HG03442 (cell line): ENCODE measurements at regions not wholly inside any gene's neighbourhood (a gene's known extent, or its start where the extent isn't known, plus 50 kb on each side); places are given as distances from the start of the nearest gene placed in this dataset.
A peak's percentile ranks its signal among the peaks of the same experiment; 100 is the strongest.
"Not testable (repeated sequence)": the region's sequence is repeated elsewhere in the genome, so short reads cannot be mapped to it uniquely, and the experiment has no call there.

Experiments
- ATAC-seq: cut with Tn5 transposase; IDR thresholded peaks from one replicate; pipeline ENCODE4 v1.9.1; 2021; ENCODE audit warnings: mild to moderate bottlenecking, moderate library complexity; ENCODE audit not compliant: unreplicated experiment

DNA sequence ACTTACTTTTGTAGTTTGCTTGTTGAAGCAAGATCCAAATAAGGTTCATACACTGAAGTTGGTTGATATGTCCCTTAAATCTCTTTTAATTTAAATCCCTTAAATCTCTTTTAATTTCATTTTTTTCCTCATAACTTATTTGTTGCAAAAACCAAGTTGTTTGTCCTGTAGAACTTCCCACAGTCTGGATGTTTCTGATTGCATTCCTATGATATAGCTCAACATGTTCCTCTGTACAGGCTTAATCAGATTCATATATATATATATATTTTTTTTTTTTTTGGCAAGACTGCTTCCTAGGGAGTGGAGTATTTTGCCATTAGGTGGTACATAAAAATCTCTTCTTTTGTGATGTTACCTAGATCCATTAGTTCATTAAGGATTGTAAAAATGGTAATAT lies 174.9 kb upstream of the MKLN1 start:
- ATAC-seq, result no peak

DNA sequence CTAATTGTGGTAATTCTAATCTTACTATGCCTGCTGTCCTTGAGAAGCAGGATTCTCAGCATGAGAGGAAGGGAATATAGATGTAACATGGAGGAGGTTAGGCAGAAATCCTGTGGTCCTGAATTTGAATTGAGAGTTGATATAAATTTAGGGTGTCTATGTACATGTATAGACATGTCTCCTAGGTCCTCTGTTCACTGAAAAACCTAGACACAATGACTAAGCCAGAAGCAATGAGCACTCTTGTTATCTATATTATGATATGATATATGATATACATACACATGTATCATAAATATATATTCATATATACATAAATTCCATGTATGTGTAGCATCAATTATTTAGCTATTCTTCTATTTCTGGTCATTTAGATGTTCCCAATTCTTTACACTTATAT lies 173.3 kb upstream of the MKLN1 start:
- ATAC-seq, result no peak

DNA sequence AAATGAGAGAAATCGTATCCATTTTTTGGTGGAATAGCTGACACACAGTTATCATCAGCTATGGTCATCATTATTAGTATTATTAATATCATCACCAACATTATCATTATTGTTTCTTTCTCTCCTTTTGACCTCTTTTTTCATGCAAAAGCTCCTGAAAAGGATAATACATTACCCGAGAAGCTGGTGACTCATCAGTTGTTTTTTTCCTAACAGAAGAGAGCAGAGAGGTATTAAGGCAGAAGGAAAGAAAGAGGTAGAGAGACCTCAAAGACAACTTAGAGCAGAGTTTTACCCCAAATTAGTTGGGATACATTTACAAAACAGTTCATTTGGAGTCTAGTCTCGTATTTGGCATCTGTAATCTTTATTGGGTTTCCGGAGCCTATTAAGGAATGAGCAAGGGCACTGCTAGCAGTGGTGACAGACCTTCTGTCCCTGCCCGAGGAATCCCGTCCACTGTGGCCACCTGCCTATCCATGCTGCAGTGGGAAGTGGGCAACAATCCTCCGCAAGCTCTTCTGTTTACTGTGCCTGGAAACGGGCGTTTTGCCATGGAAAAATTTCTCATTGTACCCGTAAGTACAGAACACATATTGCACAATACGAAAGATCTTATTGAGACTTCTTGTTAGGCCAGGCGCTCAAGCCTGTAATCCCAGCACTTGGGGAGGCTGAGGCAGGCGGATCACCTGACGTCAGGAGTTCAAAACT lies 170.0 kb upstream of the MKLN1 start:
- ATAC-seq, result no peak

DNA sequence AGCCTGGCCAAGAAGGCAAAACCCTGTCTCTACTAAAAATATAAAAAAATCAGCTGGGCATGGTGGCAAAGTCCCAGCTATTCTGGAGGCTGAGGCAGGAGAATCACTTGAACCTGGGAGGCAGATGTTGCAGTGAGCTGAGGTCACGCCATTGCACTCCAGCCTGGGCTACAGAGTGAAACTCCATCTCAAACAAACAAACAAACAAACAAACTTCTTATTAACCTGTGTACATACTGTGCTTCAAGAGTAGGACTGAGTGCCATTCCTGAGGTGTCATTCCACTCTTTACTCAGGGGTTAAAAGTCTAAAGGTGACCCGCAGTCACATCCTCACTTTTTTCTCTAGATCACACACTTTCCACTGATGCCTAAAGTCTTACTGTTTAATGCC lies 169.4 kb upstream of the MKLN1 start:
- not testable (repeated sequence) for ATAC-seq

DNA sequence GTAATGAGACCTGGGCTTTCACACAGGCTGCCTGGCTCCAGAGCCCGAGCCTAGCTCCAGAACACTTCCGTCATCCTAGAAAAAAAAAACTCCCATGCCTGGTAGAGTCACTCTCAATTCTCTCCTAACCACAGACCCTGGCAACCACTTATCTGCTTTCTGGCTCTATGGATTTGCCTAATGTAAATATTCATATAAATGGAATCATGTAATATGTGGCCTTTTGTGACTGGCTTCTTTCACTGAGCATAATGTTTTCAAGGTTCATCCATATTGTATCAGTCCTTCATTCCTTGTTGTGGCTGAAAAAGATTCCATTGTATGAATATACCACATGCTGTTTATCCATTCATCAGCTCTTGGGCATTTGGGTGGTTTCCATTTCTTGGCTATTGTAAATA lies 167.7 kb upstream of the MKLN1 start:
- ATAC-seq, result no peak

DNA sequence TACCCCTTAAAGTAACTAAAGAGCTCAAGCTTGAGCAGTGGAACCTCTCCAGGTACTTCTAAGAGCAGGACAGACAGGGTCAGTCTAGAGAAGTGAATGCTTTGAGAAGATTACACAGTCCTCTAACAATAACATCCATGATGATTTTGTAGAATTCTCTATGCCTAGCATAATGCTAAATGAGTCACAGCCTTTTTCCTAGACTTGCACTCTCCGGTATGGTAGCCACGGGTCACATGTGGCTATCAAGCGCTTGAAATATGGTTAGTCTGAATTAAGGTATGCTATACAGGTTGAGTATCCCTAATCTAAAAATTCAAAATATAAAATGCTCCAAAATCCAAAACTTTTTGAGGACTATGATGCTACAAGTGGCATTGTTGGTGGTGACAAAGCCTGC lies 166.6 kb upstream of the MKLN1 start:
- ATAC-seq, result no peak

DNA sequence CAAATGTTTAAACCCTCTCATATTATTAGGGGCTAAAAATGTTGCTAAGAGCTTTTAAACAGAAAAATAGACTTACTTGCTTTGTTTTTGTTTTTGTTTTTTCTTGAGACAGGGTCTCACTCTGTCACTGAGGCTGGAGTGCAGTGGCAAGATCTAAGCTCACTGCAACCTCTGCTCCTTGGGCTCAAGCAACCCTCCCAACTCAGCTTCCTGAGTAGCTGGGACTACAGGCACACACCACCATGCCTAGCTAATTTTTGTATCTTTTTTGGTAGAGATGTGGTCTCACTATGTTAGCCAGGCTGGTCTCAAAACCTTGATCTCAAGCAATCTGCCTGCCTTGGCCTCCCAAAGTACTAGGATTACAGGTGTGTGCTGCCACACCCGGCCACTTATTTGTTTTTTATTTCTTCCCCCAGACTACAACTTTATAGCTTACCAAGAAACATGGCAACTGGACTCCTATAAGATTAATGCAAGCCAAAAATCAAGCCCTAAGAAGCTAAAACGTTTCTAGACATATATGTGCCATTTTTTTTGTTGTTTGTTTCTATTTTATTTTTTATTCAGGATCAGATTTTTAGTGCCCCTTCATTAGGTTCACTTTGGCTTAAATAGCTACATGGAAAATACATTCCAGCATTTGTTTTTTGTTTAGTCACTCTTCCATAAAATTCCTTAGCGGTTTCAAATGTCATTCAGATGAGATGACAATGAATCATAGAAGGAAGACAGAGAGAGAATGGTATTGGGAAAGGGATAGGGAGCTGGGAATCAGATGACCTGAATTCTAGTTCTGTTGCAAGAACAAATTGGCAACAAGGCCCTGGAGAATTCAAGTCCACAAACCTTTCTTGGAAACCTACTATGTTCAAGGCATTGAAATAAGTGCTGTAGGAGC lies 163.4 kb upstream of the MKLN1 start:
- no peak for ATAC-seq

DNA sequence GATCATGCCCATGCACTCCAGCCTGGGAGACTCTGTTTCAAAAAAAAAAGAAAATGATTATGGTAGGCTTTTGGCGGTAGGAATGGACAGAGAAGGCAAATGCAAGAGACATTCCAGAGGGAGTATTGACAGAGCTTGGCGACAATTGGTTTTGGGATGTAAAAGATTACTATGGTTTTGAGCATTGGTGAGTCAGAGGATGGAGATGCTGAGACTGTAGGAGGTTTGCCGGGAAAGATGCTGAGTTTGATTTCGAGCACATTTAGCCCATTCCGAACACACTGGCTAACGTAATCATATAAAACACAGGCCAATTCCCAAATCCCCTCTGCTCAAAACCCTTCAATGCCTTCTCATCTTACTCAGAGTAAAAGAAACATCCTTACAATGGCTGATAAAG lies 161.6 kb upstream of the MKLN1 start:
- ATAC-seq, result no peak

DNA sequence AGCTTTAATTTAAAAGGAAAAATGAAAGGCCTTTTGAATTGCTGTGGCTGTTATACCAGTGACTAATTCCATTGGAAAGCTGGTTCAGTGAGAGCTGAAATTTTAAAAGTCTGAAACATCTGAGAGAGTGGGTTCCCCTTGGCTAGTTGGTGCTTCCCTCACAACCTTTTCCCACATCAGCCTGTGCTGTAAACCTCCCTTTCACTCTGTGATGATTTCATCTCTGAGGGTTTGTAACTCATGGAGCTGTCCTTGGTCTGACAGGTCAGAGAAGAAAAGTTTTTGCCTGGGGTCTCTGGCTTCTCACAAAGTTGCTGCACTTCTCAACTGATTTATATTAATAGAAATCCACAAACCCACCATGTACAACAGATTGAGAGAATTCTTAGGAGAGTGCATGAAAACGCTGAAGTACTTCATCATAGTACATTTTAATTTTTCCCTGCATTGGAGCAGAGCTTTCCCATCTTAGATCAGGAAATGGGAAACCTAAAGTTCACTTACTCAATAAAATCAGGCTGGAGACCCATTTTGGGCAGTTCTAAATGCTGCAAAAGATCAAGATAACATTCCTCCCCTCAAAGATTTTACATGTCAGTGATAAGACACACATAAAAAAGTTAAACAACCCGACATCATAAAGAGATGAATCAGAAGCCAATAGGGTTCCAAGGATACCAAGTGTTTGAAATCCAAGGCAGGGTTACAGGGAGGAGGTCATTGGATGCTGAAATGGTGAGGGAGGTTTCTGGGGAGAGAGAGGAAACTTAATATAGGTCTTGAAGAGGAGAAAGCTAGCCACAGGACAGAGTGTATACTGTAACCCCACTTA lies 157.0 kb upstream of the MKLN1 start:
- no peak for ATAC-seq

DNA sequence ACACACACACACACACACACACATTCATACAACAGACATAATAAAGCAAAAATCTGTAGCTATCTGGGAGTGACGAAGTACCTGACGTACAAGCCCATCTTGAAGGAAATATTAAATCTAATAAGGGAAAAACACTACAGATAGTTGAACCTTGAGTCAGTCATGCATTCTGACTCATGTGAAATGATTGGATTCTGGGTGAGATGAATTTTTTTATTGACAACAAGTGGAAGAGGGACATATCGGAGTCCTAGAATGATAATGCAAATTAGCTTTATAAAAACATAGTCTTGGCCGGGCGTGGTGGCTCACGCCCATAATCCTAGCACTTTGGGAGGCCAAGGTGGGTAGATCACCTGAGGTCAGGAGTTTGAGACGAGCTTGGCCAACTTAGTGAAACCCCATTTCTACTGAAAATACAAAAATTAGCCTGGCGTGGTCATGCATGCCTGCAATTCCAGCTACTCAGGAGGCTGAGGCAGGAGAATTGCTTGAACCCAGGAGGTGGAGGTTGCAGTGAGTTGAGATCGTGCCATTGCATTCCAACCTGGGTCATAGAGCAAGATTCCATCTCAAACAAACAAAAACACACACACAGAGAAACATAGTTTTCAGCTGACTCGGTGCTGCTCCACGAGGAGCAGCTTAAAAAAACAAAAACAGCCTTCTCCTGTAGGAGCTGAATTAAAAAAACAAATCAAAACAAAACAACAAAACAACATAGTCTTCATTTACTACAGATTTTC lies 154.4 kb upstream of the MKLN1 start:
- ATAC-seq, result no peak

DNA sequence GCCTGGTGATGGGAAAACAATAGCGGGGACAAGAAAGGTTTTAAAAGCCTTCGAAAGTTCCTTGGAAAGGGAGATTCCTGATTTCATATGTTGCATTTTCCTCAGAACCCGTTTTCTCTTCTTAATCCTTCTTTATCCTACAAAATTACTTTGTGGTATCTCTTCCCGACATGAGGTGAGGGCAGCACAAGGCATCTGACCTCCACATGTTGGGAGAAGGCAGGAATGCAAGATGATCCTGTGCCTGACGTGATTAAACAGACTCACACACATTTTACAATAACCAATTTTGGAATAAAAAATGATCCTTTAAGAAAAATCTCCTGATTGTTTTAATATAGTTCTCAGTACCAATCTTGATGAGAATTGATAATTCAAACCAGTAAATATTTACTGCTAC lies 153.3 kb upstream of the MKLN1 start:
- no peak for ATAC-seq

DNA sequence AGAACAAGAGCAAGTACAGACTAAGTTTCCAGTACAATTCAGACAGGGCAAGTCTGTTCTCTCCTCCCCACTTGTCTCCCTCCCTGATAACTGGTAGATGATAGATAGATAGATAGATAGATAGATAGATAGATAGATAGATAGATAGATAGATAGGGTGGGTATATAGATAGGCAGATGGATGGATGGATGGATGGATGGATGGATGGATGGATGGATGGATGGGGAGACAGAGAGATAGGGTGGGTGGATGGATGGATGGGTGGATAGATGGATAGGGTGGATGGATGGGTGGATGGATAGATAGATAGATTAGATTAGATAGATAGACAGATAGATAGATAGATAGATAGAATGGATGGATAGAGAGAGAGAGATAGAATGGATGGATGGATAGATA lies 152.8 kb upstream of the MKLN1 start:
- no peak for ATAC-seq

DNA sequence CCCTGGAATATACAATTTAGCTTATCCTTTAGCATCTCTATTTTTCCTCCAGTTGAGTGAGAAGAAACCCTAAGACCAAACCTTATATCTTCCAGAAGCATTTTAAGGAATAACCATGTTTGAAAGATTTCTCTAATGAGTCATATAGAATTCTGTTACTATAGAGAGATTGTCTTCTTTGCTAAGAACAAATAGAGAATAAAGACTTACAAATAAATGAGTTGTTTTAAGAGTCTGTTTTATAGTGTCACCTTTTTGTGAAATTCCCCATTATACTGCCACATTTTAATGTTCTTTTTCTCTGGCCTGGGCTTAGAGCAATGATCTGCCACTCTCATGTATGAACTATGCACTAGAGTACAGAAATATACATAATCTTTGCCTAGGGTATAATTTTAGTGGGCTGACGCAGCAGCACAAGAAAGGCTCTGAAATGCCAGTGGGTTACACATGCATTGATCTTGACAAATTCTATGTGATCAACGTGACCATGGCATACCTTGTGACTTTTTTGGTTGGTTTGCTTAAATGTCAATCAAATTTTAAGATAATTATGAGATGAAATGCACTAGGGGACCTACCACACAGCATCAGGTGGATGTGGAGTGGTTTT lies 145.1 kb upstream of the MKLN1 start:
- ATAC-seq, result no peak

DNA sequence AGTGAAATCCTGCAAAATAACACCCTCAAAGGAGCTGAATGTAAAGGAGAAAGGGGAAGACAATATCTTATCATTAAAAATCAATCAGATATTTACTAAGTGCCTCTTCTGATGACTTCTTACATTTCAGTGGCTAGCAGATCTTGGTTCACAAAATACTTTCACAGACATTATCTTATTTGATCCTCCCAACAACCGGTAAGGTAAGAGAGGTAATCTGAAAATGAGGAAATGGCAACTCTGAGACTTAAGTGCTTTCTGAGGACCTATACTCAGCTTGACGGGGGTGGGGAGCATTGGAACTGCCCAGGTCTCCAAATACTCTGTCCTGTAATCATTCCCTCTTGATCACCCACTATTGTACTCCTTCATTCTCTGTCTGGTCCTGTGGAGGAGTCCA lies 144.6 kb upstream of the MKLN1 start:
- no peak for ATAC-seq

DNA sequence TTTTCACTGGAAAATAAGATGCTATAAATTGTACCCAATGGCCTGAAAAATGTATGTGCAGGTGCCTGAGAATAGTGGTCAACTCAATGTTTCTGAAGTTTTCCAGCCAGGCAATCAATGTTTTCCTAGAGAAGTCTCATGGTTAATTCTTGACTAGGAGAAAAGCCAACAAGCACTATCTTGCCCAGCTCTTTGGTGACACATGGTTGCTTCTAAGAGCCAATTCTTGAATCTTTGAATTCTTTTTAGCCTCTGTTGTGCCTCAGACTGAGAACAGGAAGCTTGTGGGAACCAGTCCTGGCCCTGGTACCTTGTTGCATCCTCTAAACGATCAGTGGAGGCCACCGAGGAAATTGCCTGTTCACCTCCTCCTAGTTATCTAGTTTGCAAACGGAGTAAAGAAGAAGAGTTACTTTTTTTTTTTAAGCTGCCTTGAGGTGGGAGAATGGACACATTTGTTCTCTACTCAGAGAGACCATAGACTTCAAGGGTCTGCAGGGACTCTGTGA lies 144.0 kb upstream of the MKLN1 start:
- no peak for ATAC-seq

DNA sequence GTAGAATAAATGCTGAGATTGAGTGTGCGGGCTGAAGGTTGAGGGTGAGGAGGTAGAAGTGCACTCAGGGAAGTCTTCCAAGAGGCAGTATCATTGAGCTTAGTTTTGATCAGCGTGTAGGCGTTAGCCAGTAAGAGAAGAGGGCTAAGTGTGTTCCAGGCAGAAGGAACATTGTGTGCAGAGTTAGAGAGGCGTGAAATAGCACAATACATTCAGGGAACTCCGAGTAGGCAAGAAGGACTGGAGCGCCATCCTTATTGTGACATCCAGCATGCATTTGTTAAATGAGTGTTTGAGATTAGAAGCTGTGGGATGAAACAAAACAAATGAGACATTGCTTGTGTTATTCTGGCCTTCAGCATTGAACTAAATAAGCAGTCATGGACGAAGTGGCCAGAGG lies 140.9 kb upstream of the MKLN1 start:
- ATAC-seq, result no peak

DNA sequence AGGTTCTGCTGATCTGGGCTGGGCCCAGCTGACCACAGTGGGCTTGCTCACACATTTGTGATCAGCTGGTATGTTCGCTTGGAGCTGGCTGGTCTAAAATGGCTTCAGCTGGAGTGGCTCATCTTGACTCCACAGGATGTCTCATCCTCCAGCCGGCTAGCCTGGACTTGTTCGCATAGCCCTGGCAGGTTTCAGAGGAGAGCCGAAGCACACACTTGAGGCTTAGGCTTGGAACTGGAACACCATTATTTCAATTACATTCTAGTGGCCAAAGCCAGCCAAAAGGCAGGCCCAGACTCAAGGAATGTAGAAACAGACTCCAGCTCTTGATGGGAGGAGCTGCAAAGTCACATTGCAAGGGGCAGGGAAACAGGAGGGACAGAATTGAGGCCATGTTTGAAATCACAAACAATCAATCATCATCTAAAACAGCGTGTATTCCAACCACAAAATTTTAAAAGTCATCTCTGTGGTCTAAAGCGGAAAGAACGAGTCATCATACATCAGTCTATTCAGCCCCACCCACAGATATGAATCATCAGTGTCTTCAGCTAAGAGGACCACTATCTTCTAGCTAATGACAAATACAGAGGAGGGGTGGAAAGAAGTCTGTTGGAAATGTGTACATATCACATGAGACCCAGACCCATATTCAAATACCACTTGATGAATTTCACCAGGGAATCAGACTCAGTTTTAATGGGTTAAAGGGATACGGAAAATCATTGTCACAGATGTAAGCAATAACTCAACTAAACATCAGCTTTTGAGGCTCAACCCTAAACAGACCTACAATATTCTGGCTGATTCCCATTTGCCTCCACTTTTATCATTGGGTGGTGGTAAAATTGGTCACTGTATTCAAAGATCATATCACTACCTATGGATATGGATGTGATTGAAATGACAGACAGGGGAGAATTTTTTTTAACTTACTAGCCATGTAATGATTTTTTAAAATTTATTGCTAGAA lies 139.0 kb upstream of the MKLN1 start:
- ATAC-seq, result peak; percentile 75

DNA sequence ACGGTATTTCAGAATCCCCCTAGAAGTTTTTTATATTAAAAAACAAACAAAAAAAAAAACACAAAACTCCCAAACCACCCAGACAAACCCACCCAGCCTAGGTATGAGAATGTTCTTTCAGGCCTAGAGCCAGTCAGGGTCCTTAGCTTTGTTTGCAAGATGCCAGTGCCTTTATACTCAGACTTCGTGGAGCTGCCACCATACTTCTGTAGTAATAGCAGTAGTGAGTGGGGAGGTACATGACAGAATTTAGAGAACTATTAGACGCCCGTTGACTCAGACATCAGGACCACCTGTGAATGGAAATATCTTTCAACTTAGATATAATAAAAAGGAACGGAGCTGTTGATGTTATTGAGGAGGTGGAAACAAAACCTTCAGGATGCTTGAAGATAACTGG lies 138.2 kb upstream of the MKLN1 start:
- no peak for ATAC-seq

DNA sequence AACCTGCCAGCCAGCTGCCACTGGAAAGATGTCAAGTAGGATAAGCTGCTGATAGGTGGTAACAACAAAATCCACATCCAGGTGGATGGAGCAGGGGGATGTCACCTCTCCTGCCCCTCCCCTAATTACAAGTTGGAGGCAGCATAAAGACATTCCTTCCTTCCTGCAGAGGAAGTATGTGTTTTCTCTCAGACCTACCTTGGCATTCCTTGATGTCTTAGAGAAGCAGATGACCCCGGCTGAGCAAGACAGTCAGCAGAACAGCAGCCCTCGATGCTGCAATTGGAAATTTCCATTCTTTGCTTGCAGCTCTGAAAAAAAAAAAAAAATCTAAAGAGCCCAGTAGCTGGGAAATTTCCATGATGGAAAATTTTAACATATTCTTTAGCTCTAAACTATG lies 137.5 kb upstream of the MKLN1 start:
- no peak for ATAC-seq
